Stimulated activated CD4-positive, alpha-beta T cell treated with anti-CD3 and anti-CD28 coated beads, Interleukin-4, amount 100 ng/mL, for 24 hours (primary cell): ENCODE measurements at regions not wholly inside any gene's neighbourhood (a gene's known extent, or its start where the extent isn't known, plus 50 kb on each side); places are given as distances from the start of the nearest gene placed in this dataset.
A peak's percentile ranks its signal among the peaks of the same experiment; 100 is the strongest.

Experiments
- DNase-seq: peaks from one replicate; pipeline ENCODE4 v3.0.0-alpha.2; 2020

- DNase-seq: no peak
Measured at GRCh38 chr12:90301561-90302133, 593.0 kb upstream of the ATP2B1 start.

DNA sequence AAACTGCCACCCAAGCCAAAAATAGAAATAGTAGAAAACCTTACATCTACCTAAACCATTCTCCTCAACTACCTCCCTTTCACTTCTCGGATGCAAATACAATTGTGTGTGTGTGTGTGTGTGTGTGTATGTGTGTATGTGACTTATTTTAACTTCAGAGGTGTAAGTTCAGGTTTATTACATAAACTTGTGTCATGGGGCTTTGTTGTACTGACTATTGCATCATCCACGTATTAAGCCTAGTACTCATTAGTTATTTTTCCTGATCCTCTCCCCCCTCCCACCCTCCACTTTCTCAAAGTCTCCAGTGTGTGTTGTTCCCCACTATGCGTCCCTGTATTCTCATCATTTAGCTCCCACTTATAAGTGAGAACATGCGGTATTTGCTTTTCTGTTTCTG is 592.5 kb upstream of the ATP2B1 start:
- no peak for DNase-seq

GRCh38 chr12:90299666-90300065 is 591.0 kb upstream of the ATP2B1 start:
- DNase-seq: no peak

DNA sequence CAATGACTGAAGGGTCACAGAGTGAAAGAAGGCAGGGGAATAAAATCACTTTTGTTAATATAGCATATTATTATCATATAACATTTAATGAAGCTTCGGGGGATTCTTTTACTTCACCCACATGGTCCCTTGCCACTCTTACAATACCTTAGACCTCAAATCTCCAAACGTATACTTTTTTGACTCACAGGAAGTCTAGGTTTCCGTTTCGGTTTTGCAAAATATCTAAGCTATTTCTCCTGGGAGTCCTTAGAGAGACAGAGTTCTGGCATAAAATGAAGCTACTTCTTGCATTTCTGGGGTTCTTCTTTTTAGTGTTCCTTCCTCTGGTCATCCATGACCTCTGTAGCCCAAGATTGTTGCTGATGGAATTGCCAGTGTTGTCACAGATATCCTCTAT is 590.5 kb upstream of the ATP2B1 start:
- DNase-seq: no peak

DNA sequence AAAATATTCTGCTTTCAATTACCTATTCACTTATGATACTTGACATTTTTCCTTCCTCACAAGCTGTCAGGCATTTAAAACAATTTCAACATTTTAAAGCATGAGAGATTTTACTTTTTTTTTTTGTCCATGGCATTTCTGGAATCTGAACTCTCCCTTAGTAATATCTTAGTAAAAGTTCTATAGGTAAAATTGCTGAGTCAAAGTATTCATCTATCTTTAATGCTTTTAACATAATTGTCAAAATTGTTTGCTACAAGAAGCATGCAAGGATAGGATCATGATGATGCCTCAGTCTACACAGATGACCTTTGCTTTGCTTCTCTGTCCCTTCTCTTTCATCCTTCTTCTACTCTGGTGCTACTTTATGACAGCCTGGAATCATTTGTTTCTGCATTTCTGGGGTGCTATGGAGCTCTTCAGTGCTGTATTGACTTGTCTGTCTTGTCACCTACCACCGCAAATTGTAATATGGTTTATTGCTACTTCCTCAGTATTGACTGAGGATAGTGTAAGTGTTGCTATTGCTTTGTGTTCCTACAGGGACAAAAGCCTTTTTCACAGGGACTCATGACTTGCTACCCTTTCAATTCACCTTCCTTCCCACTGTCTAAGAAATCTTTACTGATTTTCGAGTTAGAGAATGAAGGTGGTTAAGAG is 589.8 kb upstream of the ATP2B1 start:
- DNase-seq: no peak

GRCh38 chr12:90295858-90296257 is 587.2 kb upstream of the ATP2B1 start:
- DNase-seq: no peak

DNA sequence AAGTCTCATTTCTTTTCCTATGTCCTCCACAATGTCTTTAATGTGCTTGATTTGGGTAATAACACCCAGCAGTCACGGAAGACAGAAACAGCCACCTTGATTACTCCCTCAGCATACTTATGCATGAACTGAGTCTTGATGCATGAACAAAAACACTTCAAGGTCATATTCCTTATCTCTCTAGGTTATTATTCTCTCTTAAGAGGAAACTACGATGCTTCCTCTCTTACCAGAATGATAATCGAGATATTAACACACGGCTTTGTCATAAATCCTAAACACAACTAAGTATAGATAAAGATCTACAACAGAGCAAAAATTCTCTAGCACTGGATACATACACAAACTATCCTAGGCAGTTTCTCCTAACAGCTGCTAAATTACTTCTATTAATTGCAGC is 583.5 kb upstream of the ATP2B1 start:
- DNase-seq: no peak

DNA sequence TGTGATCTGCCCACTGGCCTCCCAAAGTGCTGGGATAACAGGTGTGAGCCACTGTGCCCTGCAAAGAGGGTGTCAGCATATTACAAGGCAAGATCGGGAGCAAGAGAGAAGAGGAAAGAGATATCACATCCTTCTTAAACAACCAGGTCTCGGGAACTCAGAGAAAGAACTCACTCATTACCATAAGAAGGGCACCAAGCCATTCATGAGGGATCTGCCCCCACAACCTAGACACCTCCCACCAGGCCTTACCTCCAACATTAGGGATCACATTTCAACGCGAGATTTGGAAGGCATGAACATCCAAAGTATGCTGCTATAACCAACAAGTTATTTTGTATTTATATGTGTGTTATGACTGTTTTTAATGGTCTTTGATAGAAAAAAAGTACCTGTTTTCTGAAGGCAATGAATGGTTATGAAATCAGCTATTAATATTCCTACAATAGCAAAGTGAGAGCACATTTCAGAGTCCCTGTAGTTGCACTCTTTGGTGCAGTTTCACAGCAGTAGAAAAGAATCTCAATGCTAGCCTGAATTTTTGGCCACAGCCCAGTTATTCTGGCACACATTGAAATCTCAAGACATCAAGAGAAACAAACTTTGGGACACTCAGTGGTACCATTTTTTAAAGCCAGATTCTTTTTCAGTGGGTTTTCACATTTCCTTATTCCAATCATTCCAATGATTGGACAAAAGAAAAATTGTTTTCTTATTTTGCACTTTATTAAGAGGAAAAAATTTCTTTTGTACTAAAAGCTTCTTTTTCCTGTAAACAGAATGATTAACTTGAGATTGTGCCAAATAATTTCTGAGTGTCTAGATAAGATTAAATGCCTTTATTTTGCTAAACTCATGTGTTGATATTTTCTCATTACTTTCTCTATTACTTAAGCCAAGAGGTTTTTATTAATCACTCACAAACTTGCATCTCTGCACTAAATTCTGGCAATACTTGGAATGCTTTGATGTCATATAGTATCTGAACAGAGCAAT is 582.6 kb upstream of the ATP2B1 start:
- DNase-seq: no peak

DNA sequence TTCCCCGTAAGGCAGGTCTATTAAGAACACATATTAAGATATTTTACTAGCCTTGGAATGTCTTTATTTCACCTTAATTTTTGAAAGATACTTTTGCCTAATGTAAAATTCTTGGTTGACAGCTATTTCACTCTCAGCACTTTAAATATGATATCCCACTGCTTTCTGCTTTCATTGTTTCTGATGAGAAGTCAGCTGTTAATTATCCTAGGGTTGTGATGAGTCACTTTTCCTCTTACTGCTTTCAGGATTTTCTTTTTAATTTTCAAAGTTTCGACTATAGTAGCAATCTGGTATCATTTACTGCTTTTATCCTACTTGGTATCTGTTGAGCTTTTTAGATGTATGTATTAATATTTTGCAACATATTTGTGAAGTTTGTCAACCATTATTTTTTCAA is 578.9 kb upstream of the ATP2B1 start:
- no peak for DNase-seq

DNA sequence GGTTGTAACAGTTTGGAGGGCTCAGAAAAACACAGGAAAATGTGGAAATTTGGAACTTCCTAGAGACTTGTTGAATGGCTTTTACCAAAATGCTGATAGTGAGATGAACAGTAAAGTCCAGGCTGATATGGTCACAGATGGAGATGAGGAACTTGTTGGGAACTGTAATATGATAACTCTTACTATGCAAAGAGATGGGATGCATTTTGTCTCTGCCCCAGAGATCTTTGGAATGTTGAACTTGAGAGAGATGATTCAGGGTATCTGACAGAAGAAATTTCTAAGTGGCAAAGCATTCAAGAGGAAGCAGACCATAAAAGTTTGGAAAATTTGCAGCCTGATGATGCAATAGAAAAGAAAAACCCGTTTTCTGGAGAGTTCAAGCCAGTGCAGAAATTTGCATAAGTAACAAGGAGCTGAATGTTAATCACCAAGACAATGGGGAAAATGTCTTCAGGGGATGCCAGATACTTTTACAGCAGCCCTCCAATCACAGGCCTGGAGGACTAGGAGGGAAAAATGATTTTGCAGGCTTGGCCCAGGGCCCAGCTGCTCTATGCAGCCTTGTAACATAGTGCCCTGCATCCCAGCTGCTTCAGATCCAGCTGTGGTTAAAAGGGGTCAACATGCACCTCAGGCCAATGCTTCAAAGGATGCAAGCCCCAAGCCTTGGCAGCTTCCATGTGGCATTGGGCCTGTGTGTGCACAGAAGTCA is 572.7 kb upstream of the ATP2B1 start:
- DNase-seq: no peak

DNA sequence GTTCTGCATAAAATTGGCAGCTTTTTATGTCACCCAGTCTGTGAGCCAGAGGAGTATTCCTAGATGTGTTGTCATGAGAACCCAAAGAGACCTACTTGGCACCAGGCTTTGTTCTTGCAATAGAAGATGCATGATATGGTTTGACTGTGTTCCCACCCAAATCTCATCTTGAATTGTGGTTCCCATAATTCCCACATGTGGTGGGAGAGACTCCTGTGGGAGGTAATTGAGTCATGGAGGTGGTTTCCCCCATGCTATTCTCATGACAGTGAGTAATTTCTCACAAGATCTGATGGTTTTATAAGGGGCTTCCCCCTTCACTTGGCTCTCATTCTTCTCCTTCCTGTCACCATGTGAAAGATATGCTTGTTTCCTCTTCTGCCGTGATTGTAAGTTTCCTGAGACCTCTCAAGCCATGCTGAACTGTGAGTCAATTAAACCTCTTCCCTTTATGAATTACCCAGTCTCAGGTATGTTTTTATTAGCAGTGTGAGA is 572.0 kb upstream of the ATP2B1 start:
- DNase-seq: peak; percentile 42

DNA sequence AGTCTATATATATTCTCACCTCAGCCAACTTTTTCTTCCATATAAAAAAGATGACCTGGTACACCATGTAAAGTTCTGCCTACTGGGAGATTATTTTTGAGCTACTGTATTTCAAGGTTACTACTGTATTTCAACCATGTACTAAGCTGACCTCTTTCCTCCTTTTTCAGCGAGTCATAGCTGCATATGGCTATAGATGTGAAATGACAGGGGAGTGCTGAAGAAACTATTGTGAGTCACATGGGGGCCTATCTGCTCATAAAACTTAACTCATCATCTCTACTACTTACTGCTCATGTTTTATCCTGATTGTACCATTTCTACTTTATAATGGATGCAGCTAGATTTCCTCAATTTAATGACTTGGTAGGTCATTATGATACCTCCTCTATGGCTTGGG is 571.4 kb upstream of the ATP2B1 start:
- DNase-seq: no peak

- DNase-seq: no peak
Measured at GRCh38 chr12:90275088-90275487, 566.5 kb upstream of the ATP2B1 start.

- DNase-seq: no peak
Measured at GRCh38 chr12:90274407-90274806, 565.8 kb upstream of the ATP2B1 start.

DNA sequence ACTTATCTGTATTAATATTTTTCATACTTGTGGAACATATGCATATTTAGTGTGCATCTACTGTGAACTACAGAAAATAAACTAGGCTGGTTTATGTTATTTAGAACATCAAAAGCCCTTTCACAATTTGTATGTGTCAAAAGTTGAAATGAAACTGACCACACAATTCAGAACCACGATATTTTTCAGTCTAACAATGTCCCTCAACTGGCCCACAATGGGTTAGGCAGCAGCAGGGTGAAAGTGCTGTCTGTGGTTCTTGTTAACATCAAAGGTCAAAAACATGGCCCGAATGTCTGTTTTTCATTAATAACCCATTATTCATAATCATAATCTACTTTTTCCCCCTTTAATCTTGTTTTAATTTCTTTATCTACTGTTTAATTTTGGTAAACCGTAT is 559.9 kb upstream of the ATP2B1 start:
- DNase-seq: no peak

DNA sequence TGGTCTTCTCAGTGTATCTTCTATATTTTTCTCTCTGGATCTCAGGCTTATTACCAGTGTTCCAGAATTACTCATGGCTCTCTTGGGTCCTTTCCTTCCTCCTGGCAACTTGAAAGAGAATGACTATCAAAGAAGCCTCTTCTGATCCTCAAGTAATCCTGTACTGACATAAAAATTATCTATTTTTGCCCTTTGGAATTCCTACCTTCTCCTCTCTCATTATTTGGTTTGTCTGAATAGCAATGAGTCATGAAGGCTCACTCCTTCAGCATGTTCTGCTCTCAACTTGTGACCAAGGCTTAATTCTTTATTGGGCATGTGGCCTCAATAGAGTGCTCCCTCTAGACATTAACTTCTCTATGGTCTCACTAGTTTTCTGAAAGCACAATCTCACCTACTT is 553.6 kb upstream of the ATP2B1 start:
- DNase-seq: no peak

DNA sequence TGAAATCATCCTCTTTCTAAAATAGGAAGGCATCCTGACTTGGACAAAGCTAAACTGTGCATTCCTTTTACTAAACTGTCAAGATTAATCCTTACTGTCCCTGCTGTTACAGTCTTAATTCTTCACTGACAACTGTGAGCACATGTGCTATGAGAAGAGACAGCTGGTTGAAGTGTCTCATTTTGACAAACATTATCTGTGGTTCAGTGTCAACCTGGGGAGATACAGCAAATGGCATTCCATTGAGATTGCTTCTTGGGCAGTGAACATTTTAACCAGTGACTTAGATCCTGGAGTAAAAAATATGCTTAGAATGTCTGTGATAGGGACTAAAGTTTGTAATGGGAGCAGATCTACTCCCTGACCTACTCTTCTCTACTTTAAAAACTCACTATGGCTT is 552.6 kb upstream of the ATP2B1 start:
- no peak for DNase-seq

DNA sequence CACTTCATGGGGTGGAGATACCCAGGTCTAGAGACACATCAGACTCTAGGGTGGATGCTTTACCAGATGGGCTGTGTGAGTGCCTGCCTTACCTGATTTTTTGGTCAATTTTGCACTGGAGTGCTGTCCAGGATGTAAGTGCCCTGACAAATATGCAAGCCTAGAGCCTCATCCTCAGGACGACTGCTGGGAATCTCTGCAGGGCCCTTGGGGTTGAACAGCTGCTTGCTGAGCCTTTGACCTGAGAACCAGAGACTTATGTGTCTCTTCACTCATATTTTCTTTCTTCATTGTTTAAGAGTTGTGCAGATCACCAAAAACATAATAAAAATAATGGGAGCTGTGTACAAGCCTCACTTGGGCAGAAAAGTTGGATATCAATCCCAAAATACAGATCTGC is 551.5 kb upstream of the ATP2B1 start:
- no peak for DNase-seq

GRCh38 chr12:90257927-90258624 is 549.4 kb upstream of the ATP2B1 start:
- DNase-seq: no peak

DNA sequence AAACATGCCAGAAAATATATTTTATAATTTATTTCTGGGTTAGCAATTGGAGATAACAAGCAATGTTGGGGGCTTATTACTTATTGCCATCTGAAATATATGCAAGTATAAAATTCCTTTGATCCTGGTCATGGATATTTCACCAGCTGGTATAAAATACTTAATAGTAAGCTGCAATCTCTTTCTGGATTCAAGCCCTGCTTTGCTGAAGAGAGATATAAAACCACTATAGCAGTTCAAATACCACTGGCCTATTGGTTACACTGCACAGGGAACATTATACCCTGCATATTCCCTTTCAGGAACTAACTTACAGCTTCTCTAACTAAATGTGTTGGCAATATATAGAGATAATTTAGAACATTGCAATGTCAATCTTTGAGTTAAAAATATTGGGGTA is 546.2 kb upstream of the ATP2B1 start:
- no peak for DNase-seq

DNA sequence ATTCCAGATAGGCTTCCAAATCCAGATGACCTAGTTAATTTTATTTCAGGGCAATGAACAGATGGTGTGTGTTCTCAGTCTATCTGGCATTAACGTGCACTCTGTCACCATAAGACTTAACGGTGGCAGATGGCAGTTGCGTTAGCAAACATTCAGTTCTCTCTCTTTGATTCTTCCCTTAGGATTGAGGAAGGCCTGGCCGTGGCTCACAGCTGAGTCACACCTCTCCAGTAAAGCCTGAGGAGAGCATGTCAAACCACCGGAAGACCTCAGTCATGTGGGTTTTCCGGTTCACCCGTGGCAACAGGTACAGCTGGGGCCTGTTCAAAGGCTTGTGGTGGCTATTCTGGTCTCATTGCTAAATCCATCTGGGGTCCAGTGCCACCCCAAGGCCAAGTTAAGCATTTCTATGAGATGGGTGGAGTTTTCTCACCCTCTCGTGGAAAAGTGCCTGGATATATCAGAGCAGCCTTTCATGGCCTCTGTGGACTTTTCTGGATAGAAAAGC is 545.1 kb upstream of the ATP2B1 start:
- DNase-seq: peak; percentile 21

DNA sequence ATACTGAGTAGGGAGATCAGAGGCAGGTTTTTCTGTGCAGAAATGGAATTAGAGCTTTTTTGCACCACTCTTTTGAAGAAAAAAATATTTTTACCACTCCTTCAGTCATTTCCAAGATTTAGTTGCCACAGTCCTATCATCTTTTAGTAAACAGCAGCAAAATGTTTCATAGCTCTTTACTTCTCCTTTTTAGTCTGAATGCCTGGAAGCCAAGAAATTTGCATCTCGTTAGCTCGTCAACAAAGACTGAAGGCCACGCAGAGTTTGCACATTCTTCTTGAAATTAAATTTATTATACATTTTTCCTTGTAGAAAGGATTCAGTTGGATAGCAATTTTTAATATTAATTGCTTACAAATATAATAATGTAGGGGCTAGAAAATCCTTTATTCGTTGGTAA is 544.5 kb upstream of the ATP2B1 start:
- DNase-seq: no peak
